Naive thymus-derived CD8-positive, alpha-beta T cell (primary cell): ENCODE measurements at regions not wholly inside any gene's neighbourhood (a gene's known extent, or its start where the extent isn't known, plus 50 kb on each side); places are given as distances from the start of the nearest gene placed in this dataset.

Source experiments
- ATAC-seq, 2 donors: fragments of 150-1000 bp; cut with Tn5 transposase in 1 of 2; sonication (Bioruptor Pico), chemical (Tn5 transposase) in 1 of 2; 1 replicate in 1 of 2; 2 replicates in 1 of 2; pipeline ENCODE4 v1.10.0; 2021; ENCODE audit warnings: mild to moderate bottlenecking in 2 of 2, moderate library complexity in 2 of 2
- POLR2A ChIA-PET: fragments of 350-600 bp; sonication (Branson Sonifier 250); formaldehyde crosslinking; loops from one replicate; lab custom pipeline; 2021; ENCODE audit warnings: antibody characterized with exemption; lab: Charles Lee
- DNase-seq, 10 donors: peaks; one replicate each; pipeline versions ENCODE4 v3.0.0 to v3.0.0-alpha.2; 2020 to 2022
- H3K27ac Mint-ChIP-seq, 10 donors: one replicate each; pipeline ENCODE4 v1.8.0; 2020 to 2022; ENCODE audit warnings: mild to moderate bottlenecking in 10 of 10, mixed read lengths in 10 of 10, moderate library complexity in 4 of 10, inconsistent platforms in 1 of 10
- H3K27me3 Mint-ChIP-seq, 5 donors: one replicate each; pipeline ENCODE4 v1.8.0; 2021 to 2022; ENCODE audit warnings: mixed read lengths in 5 of 5
- H3K36me3 Mint-ChIP-seq, 3 donors: one replicate each; pipeline ENCODE4 v1.8.0; 2020 to 2022; ENCODE audit warnings: mixed read lengths in 3 of 3, mild to moderate bottlenecking in 2 of 3, inconsistent platforms in 1 of 3
- H3K4me1 Mint-ChIP-seq, 4 donors: one replicate each; pipeline ENCODE4 v1.8.0; 2021 to 2022; ENCODE audit warnings: mixed read lengths in 4 of 4
- H3K4me3 Mint-ChIP-seq, 10 donors: one replicate each; pipeline ENCODE4 v1.8.0; 2020 to 2022; ENCODE audit warnings: mild to moderate bottlenecking in 10 of 10, mixed read lengths in 10 of 10, moderate library complexity in 6 of 10, inconsistent platforms in 1 of 10
- H3K9me3 Mint-ChIP-seq, 9 donors: one replicate each; pipeline ENCODE4 v1.8.0; 2020 to 2022; ENCODE audit warnings: mixed read lengths in 9 of 9, mild to moderate bottlenecking in 3 of 9, inconsistent platforms in 1 of 9, moderate library complexity in 1 of 9

GRCh38 chr9:126146254-126147145 lies 180.1 kb upstream of the MVB12B start:
- Mint-ChIP-seq H3K27me3 (peaks cover 16 to 56% (median 40%) of the 10 kb centered on the region in 5 donors), H3K4me3 (peak overlapping the region in 3 of 10 donors; percentile 7 to 64 (median 26)), H3K4me1 (peaks cover 4 to 10% (median 8%) of the 10 kb centered on the region in 4 donors), H3K27ac (peak overlapping the region in 3 of 10 donors; percentile 9 to 35 (median 19)), H3K36me3 (peaks cover 0 to 6% (median 0%) of the 10 kb centered on the region in 3 donors), H3K9me3 (peaks cover 0 to 15% (median 2%) of the 10 kb centered on the region in 9 donors)
- POLR2A ChIA-PET = no interaction called here
- ATAC-seq = peak; percentile 54 to 64
- peak in 3 of 10 donors; percentile 2 to 16 (median 13) for DNase-seq

- peaks cover 0 to under 1% (median 0%) of the 10 kb centered on the region in 3 donors for H3K36me3 Mint-ChIP-seq
- no peak overlapping the region for H3K27ac Mint-ChIP-seq
- no peak overlapping the region for H3K4me3 Mint-ChIP-seq
- DNase-seq (no peak), ATAC-seq (no peak)
- peaks cover 0 to 8% (median 0%) of the 10 kb centered on the region in 9 donors for H3K9me3 Mint-ChIP-seq
- peaks cover 4 to 10% (median 8%) of the 10 kb centered on the region in 4 donors for H3K4me1 Mint-ChIP-seq
- POLR2A ChIA-PET = no interaction called here
- peaks cover 13 to 53% (median 37%) of the 10 kb centered on the region in 5 donors for H3K27me3 Mint-ChIP-seq
Measured at GRCh38 chr9:126147186-126147935, 179.3 kb upstream of the MVB12B start.

GRCh38 chr9:126147936-126148870 lies 178.4 kb upstream of the MVB12B start:
- no peak for DNase-seq
- H3K4me1 Mint-ChIP-seq = peaks cover 4 to 10% (median 8%) of the 10 kb centered on the region in 4 donors
- no peak overlapping the region for H3K4me3 Mint-ChIP-seq
- ATAC-seq = no peak
- peaks cover 0 to 2% (median 0%) of the 10 kb centered on the region in 9 donors for H3K9me3 Mint-ChIP-seq
- no peaks in the 10 kb centered on the region for H3K36me3 Mint-ChIP-seq
- no peak overlapping the region for H3K27ac Mint-ChIP-seq
- POLR2A ChIA-PET = no interaction called here
- H3K27me3 Mint-ChIP-seq = peaks cover 13 to 45% (median 31%) of the 10 kb centered on the region in 5 donors

- Mint-ChIP-seq H3K27me3 (peaks cover 16 to 44% (median 28%) of the 10 kb centered on the region in 5 donors), H3K27ac (no peak overlapping the region), H3K36me3 (no peaks in the 10 kb centered on the region), H3K4me1 (peaks cover 4 to 10% (median 8%) of the 10 kb centered on the region in 4 donors), H3K9me3 (peaks cover 0 to 2% (median 0%) of the 10 kb centered on the region in 9 donors), H3K4me3 (no peak overlapping the region)
- DNase-seq (no peak), ATAC-seq (no peak)
- POLR2A ChIA-PET = no interaction called here
Measured at GRCh38 chr9:126148994-126149393, 177.6 kb upstream of the MVB12B start.

GRCh38 chr9:126149661-126150060 lies 177.0 kb upstream of the MVB12B start:
- ATAC-seq (no peak), DNase-seq (no peak)
- Mint-ChIP-seq H3K27me3 (peaks cover 14 to 42% (median 27%) of the 10 kb centered on the region in 5 donors), H3K4me3 (no peak overlapping the region), H3K36me3 (no peaks in the 10 kb centered on the region), H3K4me1 (peaks cover 4 to 10% (median 8%) of the 10 kb centered on the region in 4 donors), H3K9me3 (no peaks in the 10 kb centered on the region), H3K27ac (no peak overlapping the region)
- POLR2A ChIA-PET = no interaction called here

- peaks cover 4 to 10% (median 8%) of the 10 kb centered on the region in 4 donors for H3K4me1 Mint-ChIP-seq
- DNase-seq (no peak), ATAC-seq (no peak)
- H3K9me3 Mint-ChIP-seq = no peaks in the 10 kb centered on the region
- peaks cover 11 to 37% (median 21%) of the 10 kb centered on the region in 5 donors for H3K27me3 Mint-ChIP-seq
- no peaks in the 10 kb centered on the region for H3K36me3 Mint-ChIP-seq
- no peak overlapping the region for H3K4me3 Mint-ChIP-seq
- H3K27ac Mint-ChIP-seq = no peak overlapping the region
- POLR2A ChIA-PET = no interaction called here
Measured at GRCh38 chr9:126150411-126151030, 176.1 kb upstream of the MVB12B start.

- Mint-ChIP-seq H3K9me3 (no peaks in the 10 kb centered on the region), H3K4me3 (no peak overlapping the region), H3K27ac (no peak overlapping the region), H3K4me1 (peaks cover 3 to 7% (median 5%) of the 10 kb centered on the region in 4 donors), H3K27me3 (peaks cover 7 to 35% (median 17%) of the 10 kb centered on the region in 5 donors), H3K36me3 (no peaks in the 10 kb centered on the region)
- POLR2A ChIA-PET = no interaction called here
- no peak for ATAC-seq
- DNase-seq = no peak
Measured at GRCh38 chr9:126151031-126151685, 175.5 kb upstream of the MVB12B start.

- no peaks in the 10 kb centered on the region for H3K36me3 Mint-ChIP-seq
- POLR2A ChIA-PET = no interaction called here
- no peak overlapping the region for H3K27ac Mint-ChIP-seq
- DNase-seq (no peak), ATAC-seq (no peak)
- H3K4me3 Mint-ChIP-seq = no peak overlapping the region
- no peaks in the 10 kb centered on the region for H3K9me3 Mint-ChIP-seq
- H3K27me3 Mint-ChIP-seq = peaks cover 4 to 29% (median 13%) of the 10 kb centered on the region in 5 donors
- H3K4me1 Mint-ChIP-seq = peaks cover under 1 to 2% (median under 1%) of the 10 kb centered on the region in 4 donors
Measured at GRCh38 chr9:126151686-126152134, 174.9 kb upstream of the MVB12B start.

- no peak for ATAC-seq
- H3K27ac Mint-ChIP-seq = no peak overlapping the region
- no peaks in the 10 kb centered on the region for H3K9me3 Mint-ChIP-seq
- DNase-seq = no peak
- H3K36me3 Mint-ChIP-seq = no peaks in the 10 kb centered on the region
- peaks cover 0 to 2% (median 0%) of the 10 kb centered on the region in 4 donors for H3K4me1 Mint-ChIP-seq
- POLR2A ChIA-PET = no interaction called here
- no peak overlapping the region for H3K4me3 Mint-ChIP-seq
- peaks cover 7 to 36% (median 18%) of the 10 kb centered on the region in 5 donors for H3K27me3 Mint-ChIP-seq
Measured at GRCh38 chr9:126152622-126153362, 173.8 kb upstream of the MVB12B start.

- Mint-ChIP-seq H3K36me3 (no peaks in the 10 kb centered on the region), H3K27ac (no peak overlapping the region), H3K9me3 (no peaks in the 10 kb centered on the region), H3K27me3 (peaks cover 7 to 35% (median 16%) of the 10 kb centered on the region in 5 donors), H3K4me3 (no peak overlapping the region), H3K4me1 (peaks cover 0 to 2% (median 0%) of the 10 kb centered on the region in 4 donors)
- DNase-seq (no peak), ATAC-seq (no peak)
- POLR2A ChIA-PET = no interaction called here
Measured at GRCh38 chr9:126153382-126153781, 173.2 kb upstream of the MVB12B start.
